ENCODE measurements at regions not wholly inside any gene's neighbourhood (a gene's known extent, or its start where the extent isn't known, plus 50 kb on each side); places are given as distances from the start of the nearest gene placed in this dataset.
"Not testable (repeated sequence)": the region's sequence is repeated elsewhere in the genome, so short reads cannot be mapped to it uniquely, and the experiment has no call there.

- TF ChIP-seq POLR2A (IDR thresholded peaks at IDR 0.05; ENCODE audit: low read length); CTCF (IDR thresholded peaks at IDR 0.05); ZNF302 (CRISPR knock-in tag; IDR thresholded peaks at IDR 0.05); CEBPB (IDR thresholded peaks at IDR 0.05); RAD21 (conservative IDR thresholded peaks at IDR 0.05 in 1 of 2, IDR thresholded peaks at IDR 0.05 in 1 of 2): not testable (repeated sequence)
Measured at GRCh38 chr15:47047981-47048380, 669.3 kb upstream of the SEMA6D start.

All from A549 (cell line).